SJCRH30 (cell line): ENCODE measurements at regions not wholly inside any gene's neighbourhood (a gene's known extent, or its start where the extent isn't known, plus 50 kb on each side); places are given as distances from the start of the nearest gene placed in this dataset.
"Not testable (repeated sequence)": the region's sequence is repeated elsewhere in the genome, so short reads cannot be mapped to it uniquely, and the experiment has no call there.

Experiments
- DNase-seq, 2 experiments: peaks; one replicate each; pipeline ENCODE4 v3.0.0-alpha.2; 2015 to 2020
- H3K27ac ChIP-seq: fragments of 250-450 bp; sonication (Bioruptor Pico); 2 replicates; pipeline ENCODE4 v1.5.1; 2020; ENCODE audit warnings: mild to moderate bottlenecking, moderate library complexity
- H3K27me3 ChIP-seq: fragments of 250-450 bp; sonication (Bioruptor Pico); 2 replicates; pipeline ENCODE4 v1.5.1; 2020; ENCODE audit warnings: mild to moderate bottlenecking, moderate library complexity
- H3K36me3 ChIP-seq: fragments of 250-450 bp; sonication (Bioruptor Pico); 2 replicates; pipeline ENCODE4 v1.5.1; 2020; ENCODE audit warnings: mild to moderate bottlenecking, moderate library complexity
- H3K4me1 ChIP-seq: fragments of 250-450 bp; sonication (Bioruptor Pico); 2 replicates; pipeline ENCODE4 v1.5.1; 2020; ENCODE audit warnings: mild to moderate bottlenecking, moderate library complexity
- H3K4me3 ChIP-seq: fragments of 250-450 bp; sonication (Bioruptor Pico); 2 replicates; pipeline ENCODE4 v1.5.1; 2020; ENCODE audit warnings: mild to moderate bottlenecking, moderate library complexity
- H3K9me3 ChIP-seq: fragments of 250-450 bp; sonication (Bioruptor Pico); replicated peaks from 2 replicates; pipeline ENCODE4 v1.5.1; 2020; ENCODE audit warnings: mild to moderate bottlenecking, moderate library complexity

DNA sequence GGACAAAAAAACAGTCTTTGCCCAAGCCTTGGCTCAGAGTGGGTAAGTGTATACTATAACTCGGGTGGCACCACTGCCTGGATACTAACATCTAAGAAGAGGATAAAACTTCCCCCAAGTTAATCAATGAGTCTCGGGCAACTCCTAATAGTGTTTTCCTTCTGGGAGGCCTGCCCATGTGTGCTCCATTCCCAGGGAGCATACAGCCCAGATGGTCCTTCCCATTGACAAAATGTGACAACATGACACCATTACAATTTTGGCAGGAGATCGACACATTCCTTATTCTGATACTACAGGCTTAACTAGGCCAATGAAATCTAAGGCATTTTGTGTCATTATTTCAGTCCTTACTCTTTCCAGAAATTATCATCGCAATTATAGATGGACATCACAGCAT, 52.7 kb upstream of the CRIM1 start:
- H3K9me3 ChIP-seq = no peaks in the 10 kb centered on the region
- no peak overlapping the region for H3K27ac ChIP-seq
- H3K36me3 ChIP-seq = no peaks in the 10 kb centered on the region
- no peak for DNase-seq
- no peaks in the 10 kb centered on the region for H3K4me1 ChIP-seq
- H3K4me3 ChIP-seq = no peak overlapping the region
- no peaks in the 10 kb centered on the region for H3K27me3 ChIP-seq

DNA sequence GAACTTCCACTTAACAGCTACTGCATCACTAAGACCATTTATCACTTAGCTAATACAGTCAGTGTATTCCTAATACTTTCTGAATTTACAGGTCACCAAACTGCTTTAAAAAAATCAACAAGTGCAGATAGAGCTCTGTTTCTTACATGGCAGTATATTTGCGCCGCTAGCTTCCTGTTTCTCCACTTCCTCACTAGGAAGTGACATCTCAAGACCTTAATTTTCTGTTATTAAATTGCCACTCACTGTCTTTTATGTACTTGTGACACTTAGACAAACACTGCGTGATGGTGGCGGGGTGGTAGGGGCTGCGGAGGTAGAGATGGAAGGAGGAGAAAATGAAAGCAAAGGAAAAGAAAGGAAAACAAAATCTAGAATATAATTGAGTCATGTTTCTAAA, 53.7 kb upstream of the CRIM1 start:
- H3K27ac ChIP-seq = no peak overlapping the region
- no peaks in the 10 kb centered on the region for H3K4me1 ChIP-seq
- no peaks in the 10 kb centered on the region for H3K27me3 ChIP-seq
- no peak for DNase-seq
- H3K9me3 ChIP-seq = no peaks in the 10 kb centered on the region
- no peaks in the 10 kb centered on the region for H3K36me3 ChIP-seq
- H3K4me3 ChIP-seq = no peak overlapping the region

GRCh38 chr2:36300697-36301096, 54.9 kb upstream of the CRIM1 start:
- no peaks in the 10 kb centered on the region for H3K27me3 ChIP-seq
- no peak for DNase-seq
- H3K4me1 ChIP-seq = no peaks in the 10 kb centered on the region
- no peaks in the 10 kb centered on the region for H3K36me3 ChIP-seq
- no peak overlapping the region for H3K4me3 ChIP-seq
- H3K9me3 ChIP-seq = no peaks in the 10 kb centered on the region
- H3K27ac ChIP-seq = no peak overlapping the region

DNA sequence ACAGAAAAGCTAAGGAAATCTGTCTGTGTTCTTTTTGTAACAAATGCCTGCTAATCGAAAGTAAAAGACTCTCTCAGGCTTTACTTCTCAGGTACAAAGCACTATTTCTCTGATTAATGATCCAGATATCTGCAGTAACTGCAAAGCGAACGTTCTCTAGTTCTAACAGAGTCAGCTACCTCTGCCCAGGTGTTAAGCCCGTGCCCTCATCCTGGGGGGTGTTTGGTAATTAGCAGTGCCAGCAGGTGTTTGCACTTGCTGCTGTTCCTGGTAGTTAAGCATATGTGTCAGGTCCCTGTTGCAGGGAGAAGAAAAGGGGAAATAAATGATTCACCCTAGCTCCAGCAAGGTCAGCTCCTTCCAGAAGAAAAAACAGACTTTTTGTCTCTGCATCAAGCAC, 58.8 kb upstream of the CRIM1 start:
- H3K36me3 ChIP-seq = no peaks in the 10 kb centered on the region
- no peak for DNase-seq
- no peaks in the 10 kb centered on the region for H3K4me1 ChIP-seq
- no peak overlapping the region for H3K27ac ChIP-seq
- no peak overlapping the region for H3K4me3 ChIP-seq
- no peaks in the 10 kb centered on the region for H3K9me3 ChIP-seq
- no peaks in the 10 kb centered on the region for H3K27me3 ChIP-seq

- H3K4me1 ChIP-seq = no peaks in the 10 kb centered on the region
- no peaks in the 10 kb centered on the region for H3K27me3 ChIP-seq
- no peak for DNase-seq
These were observed 61.3 kb upstream of the CRIM1 start for GRCh38 chr2:36294316-36294721.

GRCh38 chr2:36290306-36290856, 65.2 kb upstream of the CRIM1 start:
- H3K27me3 ChIP-seq = no peaks in the 10 kb centered on the region

More at GRCh38 chr2:36294316-36294721, 61.3 kb upstream of the CRIM1 start:
- Histone ChIP-seq H3K36me3 (no peaks in the 10 kb centered on the region), H3K4me3 (no peak overlapping the region), H3K9me3 (no peaks in the 10 kb centered on the region), H3K27ac (no peak overlapping the region)

GRCh38 chr2:36289731-36290130, 65.8 kb upstream of the CRIM1 start:
- Histone ChIP-seq H3K4me3 (no peak overlapping the region), H3K36me3 (no peaks in the 10 kb centered on the region), H3K27ac (no peak overlapping the region), H3K4me1 (no peaks in the 10 kb centered on the region), H3K27me3 (no peaks in the 10 kb centered on the region), H3K9me3 (no peaks in the 10 kb centered on the region)
- no peak for DNase-seq

More at GRCh38 chr2:36290306-36290856, 65.2 kb upstream of the CRIM1 start:
- no peaks in the 10 kb centered on the region for H3K36me3 ChIP-seq
- H3K4me1 ChIP-seq = no peaks in the 10 kb centered on the region
- no peaks in the 10 kb centered on the region for H3K9me3 ChIP-seq
- no peak overlapping the region for H3K27ac ChIP-seq
- no peak overlapping the region for H3K4me3 ChIP-seq
- DNase-seq = no peak

DNA sequence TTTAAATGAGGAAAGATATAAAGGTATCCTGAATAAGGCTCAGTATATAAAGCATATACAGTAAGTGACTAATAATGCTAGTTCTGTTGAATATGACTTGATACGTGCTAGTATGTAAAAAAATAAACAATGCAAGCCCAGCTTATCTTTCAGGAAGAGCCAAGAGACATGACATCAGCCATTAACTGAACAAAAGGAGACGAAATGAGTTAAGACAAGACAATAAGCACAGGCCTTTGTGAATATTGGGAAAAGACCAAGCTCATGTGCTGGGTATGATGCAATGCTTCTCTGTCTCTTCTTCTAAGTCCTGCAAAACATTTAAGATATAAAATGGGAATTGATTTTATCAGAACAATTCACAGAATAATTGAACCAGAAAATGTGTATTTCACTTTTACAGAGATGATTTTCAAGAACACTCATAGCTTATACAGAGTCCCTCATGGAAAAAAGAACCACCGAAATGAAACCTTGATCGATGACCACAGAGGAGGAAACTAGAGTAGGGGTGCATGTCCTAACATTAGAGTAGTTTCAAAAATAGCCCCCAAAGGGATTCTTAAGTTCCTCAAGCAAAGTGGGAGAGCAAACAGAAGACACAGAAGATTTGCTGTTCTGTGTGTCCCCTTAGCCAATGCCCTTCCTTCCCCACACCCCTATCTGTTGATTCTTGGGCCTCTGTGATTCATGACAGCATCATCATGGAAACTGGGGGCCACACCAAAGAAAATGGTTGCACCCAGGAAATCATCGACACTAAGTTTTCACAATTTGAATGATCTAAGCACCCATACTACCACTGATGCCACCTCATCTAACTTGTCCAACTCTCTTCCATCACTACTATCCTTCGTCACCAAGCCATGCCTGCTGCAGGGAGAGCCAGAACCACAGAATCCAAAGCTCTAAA, 68.0 kb upstream of the CRIM1 start:
- H3K9me3 ChIP-seq = no peaks in the 10 kb centered on the region
- H3K27ac ChIP-seq = no peak overlapping the region
- no peak for DNase-seq
- H3K4me1 ChIP-seq = no peaks in the 10 kb centered on the region
- H3K36me3 ChIP-seq = no peaks in the 10 kb centered on the region
- no peak overlapping the region for H3K4me3 ChIP-seq
- H3K27me3 ChIP-seq = no peaks in the 10 kb centered on the region

GRCh38 chr2:36279506-36279905, 76.1 kb upstream of the CRIM1 start:
- not testable (repeated sequence) for H3K27ac ChIP-seq, H3K4me1 ChIP-seq, DNase-seq, H3K4me3 ChIP-seq, H3K36me3 ChIP-seq, H3K27me3 ChIP-seq
- 0 out of 2 replicates have a peak, but pooled peaks cover 11% of the 10 kb centered on the region for H3K9me3 ChIP-seq

GRCh38 chr2:36277881-36278523, 77.6 kb upstream of the CRIM1 start:
- Histone ChIP-seq H3K9me3 (0 out of 2 replicates have a peak, but pooled peaks cover 11% of the 10 kb centered on the region), H3K27me3 (no peaks in the 10 kb centered on the region), H3K4me1 (no peaks in the 10 kb centered on the region), H3K27ac (no peak overlapping the region), H3K36me3 (no peaks in the 10 kb centered on the region), H3K4me3 (no peak overlapping the region)
- no peak for DNase-seq

- Histone ChIP-seq H3K27ac (no peak overlapping the region), H3K27me3 (no peaks in the 10 kb centered on the region), H3K9me3 (0 out of 2 replicates have a peak, but pooled peaks cover 11% of the 10 kb centered on the region), H3K36me3 (no peaks in the 10 kb centered on the region), H3K4me1 (no peaks in the 10 kb centered on the region), H3K4me3 (no peak overlapping the region)
- DNase-seq = no peak
These were observed 78.3 kb upstream of the CRIM1 start for GRCh38 chr2:36277146-36277808.

DNA sequence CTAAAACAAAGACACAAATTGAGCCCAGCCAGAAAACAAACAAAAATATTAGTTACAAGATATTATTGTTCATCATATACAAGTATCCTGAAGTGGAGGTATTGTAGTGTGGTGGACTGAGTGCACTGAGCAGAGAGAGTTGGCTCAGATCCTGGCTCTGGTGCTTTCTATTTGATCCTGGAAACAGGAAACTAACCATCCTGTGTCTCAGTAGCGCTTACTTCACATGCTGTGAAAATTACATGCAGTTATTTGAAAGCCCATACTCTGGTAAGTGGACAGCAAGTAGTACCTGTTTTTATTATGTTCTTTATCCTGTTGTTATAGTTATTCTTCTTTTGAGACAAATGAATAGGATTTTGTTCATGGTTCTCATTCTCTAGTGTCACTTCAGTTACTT, 84.3 kb upstream of the CRIM1 start:
- no peak for DNase-seq
- Histone ChIP-seq H3K36me3 (no peaks in the 10 kb centered on the region), H3K4me3 (no peak overlapping the region), H3K27ac (no peak overlapping the region), H3K4me1 (no peaks in the 10 kb centered on the region), H3K27me3 (no peaks in the 10 kb centered on the region), H3K9me3 (no peaks in the 10 kb centered on the region; the same call in 1 of the 2 replicates)

DNA sequence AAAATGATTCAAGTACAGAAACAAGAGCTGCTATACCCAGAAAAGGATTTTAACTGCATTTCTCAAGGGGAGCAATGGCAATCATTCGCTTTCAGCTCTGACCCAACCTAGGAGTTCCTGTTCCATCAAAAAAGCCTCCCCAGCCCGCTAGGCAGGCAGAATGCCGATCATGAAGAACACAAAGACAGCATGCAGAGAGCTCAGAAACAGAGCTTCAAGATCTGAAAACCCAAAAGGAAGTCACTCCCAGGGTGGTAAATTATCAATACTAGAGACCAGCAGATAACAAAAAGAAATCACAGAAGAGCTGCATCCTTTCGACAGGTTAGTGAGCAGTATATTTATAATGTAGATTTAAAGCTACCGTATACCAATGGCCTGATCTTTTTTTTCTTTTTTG, 84.8 kb upstream of the CRIM1 start:
- Histone ChIP-seq H3K36me3 (no peaks in the 10 kb centered on the region), H3K4me1 (no peaks in the 10 kb centered on the region), H3K9me3 (no peaks in the 10 kb centered on the region; the same call in 1 of the 2 replicates), H3K4me3 (no peak overlapping the region), H3K27ac (no peak overlapping the region), H3K27me3 (no peaks in the 10 kb centered on the region)
- no peak for DNase-seq

GRCh38 chr2:36267194-36267593, 88.4 kb upstream of the CRIM1 start:
- H3K36me3 ChIP-seq = no peaks in the 10 kb centered on the region
- DNase-seq = no peak
- no peaks in the 10 kb centered on the region for H3K4me1 ChIP-seq
- no peak overlapping the region for H3K27ac ChIP-seq
- H3K4me3 ChIP-seq = no peak overlapping the region
- no peaks in the 10 kb centered on the region for H3K27me3 ChIP-seq
- H3K9me3 ChIP-seq = no peaks in the 10 kb centered on the region; the same call in 1 of the 2 replicates
